ENCODE measurements at regions not wholly inside any gene's neighbourhood (a gene's known extent, or its start where the extent isn't known, plus 50 kb on each side); places are given as distances from the start of the nearest gene placed in this dataset.

GRCh38 chr7:155865830-155866525 is 53.7 kb upstream of the SHH start:
- no peak for TF ChIP-seq TCF12 (IDR thresholded peaks at IDR 0.05; ENCODE audit: low read depth)
- TF ChIP-seq REST (IDR thresholded peaks at IDR 0.05; ENCODE audit: low read depth), result peak; percentile 69
- no peak for TF ChIP-seq YY1 (IDR thresholded peaks at IDR 0.05; ENCODE audit: low read depth)

- TF ChIP-seq FOXM1 (IDR thresholded peaks at IDR 0.05; ENCODE audit: borderline replicate concordance, low read depth) (no peak), EGR1 (IDR thresholded peaks at IDR 0.05) (no peak), NFIC (IDR thresholded peaks at IDR 0.05) (no peak), CREB1 (IDR thresholded peaks at IDR 0.05; ENCODE audit: low read depth) (no peak), ZBTB7A (IDR thresholded peaks at IDR 0.05; ENCODE audit: low read depth) (no peak)
Observed at GRCh38 chr7:155864991-155865690, 52.9 kb upstream of the SHH start.

GRCh38 chr7:155864271-155864985 is 52.2 kb upstream of the SHH start:
- TF ChIP-seq TCF12 (IDR thresholded peaks at IDR 0.05; ENCODE audit: low read depth) (no peak), REST (IDR thresholded peaks at IDR 0.05; ENCODE audit: low read depth) (no peak), EGR1 (IDR thresholded peaks at IDR 0.05) (no peak), EP300 (IDR thresholded peaks at IDR 0.05; ENCODE audit: borderline replicate concordance) (no peak), FOXM1 (IDR thresholded peaks at IDR 0.05; ENCODE audit: borderline replicate concordance, low read depth) (no peak), YY1 (IDR thresholded peaks at IDR 0.05; ENCODE audit: low read depth) (no peak), CEBPB (IDR thresholded peaks at IDR 0.05) (no peak), USF1 (IDR thresholded peaks at IDR 0.05) (no peak), NFIC (IDR thresholded peaks at IDR 0.05) (no peak), MAX (IDR thresholded peaks at IDR 0.05) (no peak), TAF1 (IDR thresholded peaks at IDR 0.05; ENCODE audit: low read depth) (no peak), RAD21 (IDR thresholded peaks at IDR 0.05; ENCODE audit: low read depth) (no peak), CREB1 (IDR thresholded peaks at IDR 0.05; ENCODE audit: low read depth) (no peak), ZBTB7A (IDR thresholded peaks at IDR 0.05; ENCODE audit: low read depth) (no peak), TEAD4 (IDR thresholded peaks at IDR 0.05) (no peak)

GRCh38 chr7:155863721-155864151 is 51.5 kb upstream of the SHH start:
- TF ChIP-seq USF1 (IDR thresholded peaks at IDR 0.05), result no peak
- no peak for TF ChIP-seq REST (IDR thresholded peaks at IDR 0.05; ENCODE audit: low read depth)
- no peak for TF ChIP-seq YY1 (IDR thresholded peaks at IDR 0.05; ENCODE audit: low read depth)
- TF ChIP-seq TEAD4 (IDR thresholded peaks at IDR 0.05), result no peak
- TF ChIP-seq TAF1 (IDR thresholded peaks at IDR 0.05; ENCODE audit: low read depth), result no peak
- TF ChIP-seq CEBPB (IDR thresholded peaks at IDR 0.05), result no peak
- TF ChIP-seq ZBTB7A (IDR thresholded peaks at IDR 0.05; ENCODE audit: low read depth), result no peak
- no peak for TF ChIP-seq FOXM1 (IDR thresholded peaks at IDR 0.05; ENCODE audit: borderline replicate concordance, low read depth)
- no peak for TF ChIP-seq EGR1 (IDR thresholded peaks at IDR 0.05)
- no peak for TF ChIP-seq RAD21 (IDR thresholded peaks at IDR 0.05; ENCODE audit: low read depth)
- no peak for TF ChIP-seq EP300 (IDR thresholded peaks at IDR 0.05; ENCODE audit: borderline replicate concordance)
- TF ChIP-seq TCF12 (IDR thresholded peaks at IDR 0.05; ENCODE audit: low read depth), result no peak
- TF ChIP-seq MAX (IDR thresholded peaks at IDR 0.05), result no peak
- TF ChIP-seq NFIC (IDR thresholded peaks at IDR 0.05), result no peak
- no peak for TF ChIP-seq CREB1 (IDR thresholded peaks at IDR 0.05; ENCODE audit: low read depth)

Measured in Ishikawa (cell line).